Adrenal gland (tissue), 5 donors: ENCODE measurements at regions not wholly inside any gene's neighbourhood (a gene's known extent, or its start where the extent isn't known, plus 50 kb on each side); places are given as distances from the start of the nearest gene placed in this dataset.

ENCODE experiments used
- CTCF ChIP-seq, 6 experiments: fragments of 450-650 bp in 4 of 6; fragments of 200-600 bp in 2 of 6; sonication (generic) in 1 of 6; IDR thresholded peaks; 1 replicate in 5 of 6; 2 replicates in 1 of 6; pipeline versions ENCODE4 v1.5.1 to v1.8.0; 2016 to 2021; ENCODE audit warnings: antibody characterized with exemption in 6 of 6, mild to moderate bottlenecking in 2 of 6, moderate library complexity in 1 of 6
- POLR2A ChIP-seq, 2 donors: fragments of 450-650 bp; IDR thresholded peaks; one replicate each; pipeline ENCODE4 v1.6.1; 2017; ENCODE audit warnings: antibody characterized with exemption in 2 of 2, mild to moderate bottlenecking in 2 of 2, moderate library complexity in 1 of 2
- donor health status: DM: no; HTN: no; CAD: no.

- TF ChIP-seq CTCF (IDR thresholded peaks at IDR 0.05) (no peak), POLR2A (IDR thresholded peaks at IDR 0.05) (no peak)
Measured at GRCh38 chr4:37741564-37741963, 55.4 kb upstream of the RELL1 start.
